GM23248 (cell line): ENCODE measurements at regions not wholly inside any gene's neighbourhood (a gene's known extent, or its start where the extent isn't known, plus 50 kb on each side); places are given as distances from the start of the nearest gene placed in this dataset.

Experiments used
- DNase-seq: peaks from one replicate; pipeline ENCODE4 v3.0.0-alpha.2; 2015
- H2AFZ ChIP-seq: fragments of 200-600 bp; sonication (generic); 2 replicates; pipeline ENCODE4 v1.6.1; 2016; ENCODE audit warnings: antibody characterized with exemption
- H3F3A ChIP-seq: fragments of 200-600 bp; sonication (generic); 2 replicates; pipeline ENCODE4 v1.6.1; 2016; ENCODE audit warnings: mild to moderate bottlenecking, antibody characterized with exemption, mixed run types; ENCODE audit not compliant: insufficient read depth
- H3K27ac ChIP-seq: fragments of 200-600 bp; sonication (generic); 2 replicates; pipeline ENCODE4 v1.5.1; 2016; ENCODE audit warnings: mild to moderate bottlenecking
- H3K27me3 ChIP-seq: fragments of 200-600 bp; sonication (generic); replicated peaks from 2 replicates; pipeline ENCODE4 v1.6.1; 2016; ENCODE audit warnings: mild to moderate bottlenecking; ENCODE audit not compliant: insufficient read depth
- H3K36me3 ChIP-seq: fragments of 200-600 bp; sonication (generic); 2 replicates; pipeline ENCODE4 v1.6.1; 2016; ENCODE audit warnings: low read depth, mild to moderate bottlenecking
- H3K4me1 ChIP-seq: fragments of 200-600 bp; sonication (generic); 2 replicates; pipeline ENCODE4 v1.6.1; 2016; ENCODE audit warnings: mild to moderate bottlenecking; ENCODE audit not compliant: insufficient read depth
- H3K4me2 ChIP-seq: fragments of 200-600 bp; sonication (generic); one replicate; pipeline ENCODE4 v1.6.1; 2016; ENCODE audit warnings: mild to moderate bottlenecking; ENCODE audit not compliant: unreplicated experiment
- H3K4me3 ChIP-seq: fragments of 200-600 bp; sonication (generic); 2 replicates; pipeline ENCODE4 v1.5.1; 2016; ENCODE audit warnings: mild to moderate bottlenecking
- H3K79me2 ChIP-seq: fragments of 200-600 bp; sonication (generic); 2 replicates; pipeline ENCODE4 v1.6.1; 2016; ENCODE audit warnings: mild to moderate bottlenecking; ENCODE audit not compliant: insufficient read depth
- H3K9ac ChIP-seq: fragments of 200-600 bp; sonication (generic); 2 replicates; pipeline ENCODE4 v1.6.1; 2016; ENCODE audit warnings: mild to moderate bottlenecking
- H3K9me2 ChIP-seq: fragments of 200-600 bp; sonication (generic); 2 replicates; pipeline ENCODE4 v1.6.1; 2016; ENCODE audit warnings: mixed run types, mild to moderate bottlenecking, moderate library complexity; ENCODE audit not compliant: insufficient read depth
- H3K9me3 ChIP-seq: fragments of 200-600 bp; sonication (generic); one replicate; pipeline ENCODE4 v1.6.1; 2017; ENCODE audit warnings: low read depth
- H4K20me1 ChIP-seq: fragments of 200-600 bp; sonication (generic); 2 replicates; pipeline ENCODE4 v1.6.0; 2016; ENCODE audit not compliant: insufficient read depth
- EZH2 ChIP-seq: fragments of 200-600 bp; sonication (generic); IDR thresholded peaks from 2 replicates; pipeline ENCODE4 v1.6.1; 2018; ENCODE audit warnings: antibody characterized with exemption, mild to moderate bottlenecking; ENCODE audit not compliant: insufficient read depth, poor library complexity, severe bottlenecking
- EZH2phosphoT487 ChIP-seq: fragments of 200-600 bp; sonication (generic); IDR thresholded peaks from 2 replicates; pipeline ENCODE4 v1.6.1; 2018; ENCODE audit warnings: antibody characterized with exemption, moderate library complexity, mild to moderate bottlenecking, low read depth; ENCODE audit not compliant: insufficient read depth
- WGBS, 2 experiments: methylation state at CpG; one replicate each; pipeline ENCODE4 v1.1.6; 2015 to 2017; ENCODE audit warnings: low lambda C conversion rate in 2 of 2, low coverage in 1 of 2; ENCODE audit errors: missing lambda C conversion rate in 2 of 2; 5-methylcytosine and 5-hydroxymethylcytosine counted together
- in situ Hi-C: fragments of 300-500 bp; cut with MboI; formaldehyde crosslinking; loops from 2 replicates; pipeline ENCODE4 v1.15.0; 2020

- no peak overlapping the region for H3K27ac ChIP-seq
- DNase-seq, result no peak
- H3K4me1 ChIP-seq, result no peaks in the 10 kb centered on the region
- in situ Hi-C loops, result no loop called here
- no peak overlapping the region for H3K4me2 ChIP-seq
- H3K79me2 ChIP-seq, result no peaks in the 10 kb centered on the region
- no peak overlapping the region for H2AFZ ChIP-seq
- H3K9me2 ChIP-seq, result no peaks in the 10 kb centered on the region
- no peaks in the 10 kb centered on the region for H3K27me3 ChIP-seq
- 68 to 70% methylated on average over 14 of the region's 14 CpGs for WGBS, 2 experiments
- no peak overlapping the region for H3K4me3 ChIP-seq
- H3K36me3 ChIP-seq, result no peaks in the 10 kb centered on the region
- H3K9me3 ChIP-seq, result no peaks in the 10 kb centered on the region
- no peaks in the 10 kb centered on the region for H4K20me1 ChIP-seq
- H3K9ac ChIP-seq, result no peak overlapping the region
- no peak for TF ChIP-seq EZH2phosphoT487
- TF ChIP-seq EZH2, result no peak
- H3F3A ChIP-seq, result no peaks in the 10 kb centered on the region
Observed at GRCh38 chr11:71075116-71075720, 177.2 kb downstream of the SHANK2 start.

DNA sequence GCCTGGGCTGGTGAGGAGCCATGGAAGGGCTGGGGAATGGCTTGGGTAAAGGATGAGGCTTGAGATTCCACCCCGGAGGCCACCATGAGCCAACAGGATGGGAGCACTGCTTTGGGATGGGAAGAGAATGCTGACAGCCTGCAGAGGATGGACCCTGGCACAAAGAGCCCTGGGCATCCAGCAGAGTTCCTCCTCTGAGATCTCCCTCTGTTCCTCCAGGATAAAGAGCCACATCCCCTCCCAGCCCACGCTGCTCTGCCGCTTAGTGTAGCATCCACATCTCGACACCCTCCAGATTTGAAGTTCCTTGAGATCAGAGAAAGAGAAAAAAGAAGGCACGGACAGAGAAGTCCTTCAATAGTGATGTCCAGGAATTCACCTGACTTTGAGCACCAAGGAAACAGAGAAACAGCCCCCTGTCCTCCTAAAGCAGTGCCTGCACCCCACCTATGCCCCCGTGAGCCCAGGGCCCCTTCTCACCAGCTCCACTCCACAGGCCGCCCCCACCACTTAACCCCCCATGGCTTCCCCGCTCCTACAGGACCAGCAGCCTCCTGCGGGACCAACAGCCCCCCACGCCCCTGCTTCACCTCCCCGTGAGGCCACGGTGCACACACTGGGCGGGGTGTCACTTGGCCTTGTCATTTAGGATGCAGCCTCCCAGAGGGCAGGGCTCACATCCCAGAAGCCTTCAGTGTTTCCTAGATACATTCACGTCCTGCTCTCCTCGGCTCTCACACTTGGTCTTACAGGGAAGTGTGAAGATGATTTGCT is 180.5 kb downstream of the SHANK2 start:
- Histone ChIP-seq H3K4me1 (no peaks in the 10 kb centered on the region), H3K9ac (no peak overlapping the region), H3K4me3 (no peak overlapping the region), H3K27ac (no peak overlapping the region), H3K4me2 (no peak overlapping the region), H4K20me1 (no peaks in the 10 kb centered on the region), H3K9me2 (no peaks in the 10 kb centered on the region), H3K9me3 (no peaks in the 10 kb centered on the region), H2AFZ (no peak overlapping the region), H3K27me3 (no peaks in the 10 kb centered on the region), H3K36me3 (no peaks in the 10 kb centered on the region), H3K79me2 (no peaks in the 10 kb centered on the region), H3F3A (no peaks in the 10 kb centered on the region)
- in situ Hi-C loops, result no loop called here
- TF ChIP-seq EZH2phosphoT487 (no peak), EZH2 (no peak)
- 45 to 51% methylated on average over 15 of the region's 15 CpGs for WGBS, 2 experiments
- no peak for DNase-seq

GRCh38 chr11:71070490-71071453 is 181.6 kb downstream of the SHANK2 start:
- TF ChIP-seq EZH2 (no peak), EZH2phosphoT487 (no peak)
- in situ Hi-C loops, result no loop called here
- Histone ChIP-seq H2AFZ (no peak overlapping the region), H3K9me2 (no peaks in the 10 kb centered on the region), H3K27ac (no peak overlapping the region), H3K4me2 (no peak overlapping the region), H3F3A (no peaks in the 10 kb centered on the region), H3K4me3 (no peak overlapping the region), H3K79me2 (no peaks in the 10 kb centered on the region), H3K9ac (no peak overlapping the region), H3K9me3 (no peaks in the 10 kb centered on the region), H3K4me1 (no peaks in the 10 kb centered on the region), H4K20me1 (no peaks in the 10 kb centered on the region), H3K36me3 (no peaks in the 10 kb centered on the region), H3K27me3 (no peaks in the 10 kb centered on the region)
- no peak for DNase-seq
- 9 to 11% methylated on average over 12 of the region's 12 CpGs for WGBS, 2 experiments

GRCh38 chr11:71068963-71069362 is 183.4 kb downstream of the SHANK2 start:
- H2AFZ ChIP-seq, result no peak overlapping the region
- no peaks in the 10 kb centered on the region for H3K4me1 ChIP-seq
- H3F3A ChIP-seq, result no peaks in the 10 kb centered on the region
- no peaks in the 10 kb centered on the region for H4K20me1 ChIP-seq
- H3K9me3 ChIP-seq, result no peaks in the 10 kb centered on the region
- no peak for TF ChIP-seq EZH2phosphoT487
- H3K4me3 ChIP-seq, result no peak overlapping the region
- H3K9ac ChIP-seq, result no peak overlapping the region
- in situ Hi-C loops, result no loop called here
- no peaks in the 10 kb centered on the region for H3K27me3 ChIP-seq
- H3K36me3 ChIP-seq, result no peaks in the 10 kb centered on the region
- H3K9me2 ChIP-seq, result no peaks in the 10 kb centered on the region
- 61 to 75% methylated on average over 1 of the region's 1 CpG for WGBS, 2 experiments
- H3K79me2 ChIP-seq, result no peaks in the 10 kb centered on the region
- no peak overlapping the region for H3K4me2 ChIP-seq
- no peak for DNase-seq
- H3K27ac ChIP-seq, result no peak overlapping the region
